ENCODE measurements at regions not wholly inside any gene's neighbourhood (a gene's known extent, or its start where the extent isn't known, plus 50 kb on each side); places are given as distances from the start of the nearest gene placed in this dataset.

DNA sequence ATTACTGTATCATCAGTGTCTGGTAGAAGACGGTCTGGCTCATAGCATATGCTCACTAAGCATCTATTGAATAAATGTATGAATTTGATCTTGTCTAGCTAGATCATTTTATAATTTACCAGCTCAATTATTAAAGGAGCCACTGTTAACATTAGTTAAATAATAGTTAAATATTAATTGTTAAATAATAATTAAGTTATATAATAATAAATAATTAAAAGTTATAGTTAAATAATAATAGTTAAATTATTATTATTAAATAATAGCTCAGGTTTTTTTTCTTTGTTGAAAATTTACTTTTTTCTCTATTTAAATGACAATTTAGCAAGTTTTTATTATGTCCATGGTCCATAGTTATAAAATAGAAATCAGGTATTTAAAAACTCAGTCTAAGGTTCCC, 274.4 kb downstream of the OXSM start:
- CTCF ChIA-PET: no interaction called here
- Histone ChIP-seq H3K9me3 (replicated peaks; ENCODE audit: control insufficient read depth, insufficient read depth, low read length) (no peaks in the 10 kb centered on the region), H3K36me3 (ENCODE audit: control insufficient read depth in 2 of 2, extremely low read depth in 1 of 2, insufficient read depth in 2 of 2, low read length in 2 of 2) (no peaks in the 10 kb centered on the region), H3K27me3 (ENCODE audit: control insufficient read depth in 2 of 2, insufficient read depth in 2 of 2, low read length in 2 of 2) (no peaks in the 10 kb centered on the region), H2AFZ (ENCODE audit: low read depth, low read length) (no peak overlapping the region), H3K27ac (ENCODE audit: insufficient read depth, low read depth, low read length) (no peak overlapping the region), H3K9me1 (replicated peaks; ENCODE audit: control insufficient read depth, extremely low read depth, insufficient read depth, low read length) (no peaks in the 10 kb centered on the region), H3K9ac (replicated peaks; ENCODE audit: extremely low read depth, insufficient read depth, low read length) (no peak overlapping the region), H4K20me1 (replicated peaks; ENCODE audit: control insufficient read depth, extremely low read depth, insufficient read depth, low read length) (no peaks in the 10 kb centered on the region), H3K4me2 (ENCODE audit: insufficient read depth, low read length) (no peak overlapping the region), H3K4me3 (replicated peaks in 1 of 3; ENCODE audit: insufficient read depth in 1 of 3, low read depth in 1 of 3, low read length in 3 of 3) (no peak overlapping the region), H3K4me1 (ENCODE audit: control insufficient read depth, extremely low read depth, insufficient read depth, low read length) (no peaks in the 10 kb centered on the region), H3K79me2 (ENCODE audit: control insufficient read depth, insufficient read depth, low read length) (no peaks in the 10 kb centered on the region)
- no peak for TF ChIP-seq POLR2AphosphoS5 (IDR thresholded peaks at IDR 0.05; ENCODE audit: insufficient read depth, low read depth, low read length)
- TF ChIP-seq EZH2 (IDR thresholded peaks at IDR 0.05; ENCODE audit: borderline replicate concordance, low read depth, low read length, severe bottlenecking): no peak
- no peak for TF ChIP-seq POLR2A (IDR thresholded peaks at IDR 0.05; ENCODE audit: low read depth, low read length)
- TF ChIP-seq JUN (IDR thresholded peaks at IDR 0.05; ENCODE audit: borderline replicate concordance, insufficient read depth, insufficient read length, low read depth): no peak
- TF ChIP-seq FOS (IDR thresholded peaks at IDR 0.05; ENCODE audit: borderline replicate concordance, insufficient read depth, low read length): no peak
- no peak for TF ChIP-seq GATA2 (IDR thresholded peaks at IDR 0.05; ENCODE audit: insufficient read depth, insufficient read length, low read depth, low read length)
- TF ChIP-seq MYC (IDR thresholded peaks at IDR 0.05; ENCODE audit: low read depth, low read length): no peak
- TF ChIP-seq, protein P1, sequence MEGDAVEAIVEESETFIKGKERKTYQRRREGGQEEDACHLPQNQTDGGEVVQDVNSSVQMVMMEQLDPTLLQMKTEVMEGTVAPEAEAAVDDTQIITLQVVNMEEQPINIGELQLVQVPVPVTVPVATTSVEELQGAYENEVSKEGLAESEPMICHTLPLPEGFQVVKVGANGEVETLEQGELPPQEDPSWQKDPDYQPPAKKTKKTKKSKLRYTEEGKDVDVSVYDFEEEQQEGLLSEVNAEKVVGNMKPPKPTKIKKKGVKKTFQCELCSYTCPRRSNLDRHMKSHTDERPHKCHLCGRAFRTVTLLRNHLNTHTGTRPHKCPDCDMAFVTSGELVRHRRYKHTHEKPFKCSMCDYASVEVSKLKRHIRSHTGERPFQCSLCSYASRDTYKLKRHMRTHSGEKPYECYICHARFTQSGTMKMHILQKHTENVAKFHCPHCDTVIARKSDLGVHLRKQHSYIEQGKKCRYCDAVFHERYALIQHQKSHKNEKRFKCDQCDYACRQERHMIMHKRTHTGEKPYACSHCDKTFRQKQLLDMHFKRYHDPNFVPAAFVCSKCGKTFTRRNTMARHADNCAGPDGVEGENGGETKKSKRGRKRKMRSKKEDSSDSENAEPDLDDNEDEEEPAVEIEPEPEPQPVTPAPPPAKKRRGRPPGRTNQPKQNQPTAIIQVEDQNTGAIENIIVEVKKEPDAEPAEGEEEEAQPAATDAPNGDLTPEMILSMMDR (IDR thresholded peaks at IDR 0.05; ENCODE audit: extremely low read depth in 1 of 2, insufficient read depth in 1 of 2, low read depth in 1 of 2, low read length in 2 of 2): no peak
- TF ChIP-seq, protein P2, sequence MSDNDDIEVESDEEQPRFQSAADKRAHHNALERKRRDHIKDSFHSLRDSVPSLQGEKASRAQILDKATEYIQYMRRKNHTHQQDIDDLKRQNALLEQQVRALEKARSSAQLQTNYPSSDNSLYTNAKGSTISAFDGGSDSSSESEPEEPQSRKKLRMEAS (IDR thresholded peaks at IDR 0.05; ENCODE audit: insufficient read depth, insufficient read length): no peak
- intact Hi-C loops (cut with micrococcal nuclease): no loop called here
- DNase-seq (ENCODE audit: low read depth, low spot score): no peak
- BruUV-seq (replicated peaks): no TSS peak
- dilution Hi-C loops (cut with MboI; ENCODE audit: extremely low pct_ligation_motif_present, low sequenced_read_pairs): no loop called here
- FAIRE-seq: no peak
- POLR2A ChIA-PET: no interaction called here

Data from endothelial cell of umbilical vein (primary cell).